T-helper 1 cell treated with Interleukin-12 subunit alpha and Interleukin-12 subunit beta and Interleukin-4 antibody, amounts not matched to agents 30 μg/mL and 1 μg/mL, for 36 hours (primary cell): ENCODE measurements at regions not wholly inside any gene's neighbourhood (a gene's known extent, or its start where the extent isn't known, plus 50 kb on each side); places are given as distances from the start of the nearest gene placed in this dataset.

ENCODE experiments used
- H3K27ac Mint-ChIP-seq: one replicate; pipeline ENCODE4 v1.8.0; 2021; ENCODE audit warnings: mild to moderate bottlenecking, mixed read lengths
- H3K27me3 Mint-ChIP-seq: one replicate; pipeline ENCODE4 v1.8.0; 2021; ENCODE audit warnings: low read depth, mixed read lengths
- H3K36me3 Mint-ChIP-seq: one replicate; pipeline ENCODE4 v1.8.0; 2021; ENCODE audit warnings: low read depth, mixed read lengths
- H3K4me1 Mint-ChIP-seq: one replicate; pipeline ENCODE4 v1.8.0; 2021; ENCODE audit warnings: low read depth, mixed read lengths
- H3K4me3 Mint-ChIP-seq: one replicate; pipeline ENCODE4 v1.8.0; 2021; ENCODE audit warnings: mild to moderate bottlenecking, moderate library complexity, mixed read lengths
- H3K9me3 Mint-ChIP-seq: one replicate; pipeline ENCODE4 v1.8.0; 2021; ENCODE audit warnings: mixed read lengths

DNA sequence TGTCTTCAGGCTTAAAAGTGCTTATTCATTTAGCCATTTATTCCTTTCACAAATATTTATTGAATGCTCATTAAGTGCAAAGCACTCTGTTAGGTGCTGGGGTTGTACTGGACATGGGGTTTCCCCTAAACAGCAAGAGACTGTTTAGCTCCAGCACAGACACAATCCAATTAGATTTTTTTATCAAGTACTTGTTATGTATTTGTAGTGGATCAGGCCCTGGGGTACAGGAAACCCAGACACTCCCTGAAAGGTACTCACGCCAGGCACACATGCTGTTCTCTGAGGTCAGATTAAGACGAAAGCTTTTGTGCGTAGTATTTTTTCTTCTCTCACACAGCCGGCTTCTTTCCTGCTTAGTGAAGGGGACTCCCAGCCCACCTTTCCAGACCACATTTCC, 218.1 kb upstream of the PLET1 start:
- no peaks in the 10 kb centered on the region for H3K9me3 Mint-ChIP-seq
- no peak overlapping the region for H3K4me3 Mint-ChIP-seq
- peaks cover 5% of the 10 kb centered on the region for H3K27me3 Mint-ChIP-seq
- no peak overlapping the region for H3K27ac Mint-ChIP-seq
- no peaks in the 10 kb centered on the region for H3K4me1 Mint-ChIP-seq
- H3K36me3 Mint-ChIP-seq = no peaks in the 10 kb centered on the region

DNA sequence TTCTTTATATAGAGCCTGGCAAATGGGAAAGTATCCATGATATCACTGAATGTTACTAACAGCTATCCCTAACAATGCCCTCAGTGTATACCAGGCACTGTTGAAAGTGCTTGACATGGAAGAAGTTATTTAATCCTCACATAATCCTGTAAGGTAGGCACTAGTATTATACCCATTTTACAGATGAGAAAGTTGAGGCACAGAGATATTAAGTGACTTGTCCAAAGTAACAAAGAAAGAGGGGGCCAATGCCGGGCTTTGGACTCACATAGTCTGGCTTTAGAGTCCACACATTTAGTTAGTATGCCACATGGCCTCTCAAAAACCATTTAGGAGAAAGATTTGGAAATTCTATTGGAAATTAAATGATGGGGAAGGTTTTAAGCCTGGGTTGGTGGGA, 220.8 kb upstream of the PLET1 start:
- Mint-ChIP-seq H3K27ac (no peak overlapping the region), H3K9me3 (no peaks in the 10 kb centered on the region), H3K36me3 (no peaks in the 10 kb centered on the region), H3K4me1 (no peaks in the 10 kb centered on the region), H3K4me3 (no peak overlapping the region), H3K27me3 (peaks cover 3% of the 10 kb centered on the region)

- H3K27me3 Mint-ChIP-seq = peaks cover under 1% of the 10 kb centered on the region
- no peak overlapping the region for H3K4me3 Mint-ChIP-seq
- H3K36me3 Mint-ChIP-seq = no peaks in the 10 kb centered on the region
- no peak overlapping the region for H3K27ac Mint-ChIP-seq
- H3K4me1 Mint-ChIP-seq = no peaks in the 10 kb centered on the region
- no peaks in the 10 kb centered on the region for H3K9me3 Mint-ChIP-seq
These were observed 221.2 kb upstream of the PLET1 start for GRCh38 chr11:112481893-112482292.

DNA sequence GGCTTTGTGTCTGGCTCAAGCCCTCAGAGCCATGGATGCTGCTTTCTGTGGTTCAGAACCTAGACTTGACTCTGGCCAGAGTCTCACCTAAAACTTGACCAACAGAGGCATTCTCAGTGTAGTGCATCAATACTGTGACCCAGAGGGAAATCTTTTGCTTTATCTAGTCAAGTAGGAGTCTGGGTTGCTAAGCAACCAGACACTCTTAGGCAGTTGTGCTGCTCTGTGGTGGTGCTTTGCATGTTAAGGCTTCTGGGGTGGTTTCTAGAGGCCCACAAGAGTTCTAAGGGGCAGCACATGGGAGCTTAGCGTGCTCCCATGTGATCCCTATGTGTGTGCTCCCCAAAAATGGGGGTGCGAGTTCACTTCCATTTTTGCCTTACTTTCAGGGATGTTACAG, 224.6 kb upstream of the PLET1 start:
- H3K4me1 Mint-ChIP-seq = no peaks in the 10 kb centered on the region
- no peaks in the 10 kb centered on the region for H3K9me3 Mint-ChIP-seq
- H3K27ac Mint-ChIP-seq = no peak overlapping the region
- no peaks in the 10 kb centered on the region for H3K36me3 Mint-ChIP-seq
- no peak overlapping the region for H3K4me3 Mint-ChIP-seq
- H3K27me3 Mint-ChIP-seq = peaks cover 15% of the 10 kb centered on the region

DNA sequence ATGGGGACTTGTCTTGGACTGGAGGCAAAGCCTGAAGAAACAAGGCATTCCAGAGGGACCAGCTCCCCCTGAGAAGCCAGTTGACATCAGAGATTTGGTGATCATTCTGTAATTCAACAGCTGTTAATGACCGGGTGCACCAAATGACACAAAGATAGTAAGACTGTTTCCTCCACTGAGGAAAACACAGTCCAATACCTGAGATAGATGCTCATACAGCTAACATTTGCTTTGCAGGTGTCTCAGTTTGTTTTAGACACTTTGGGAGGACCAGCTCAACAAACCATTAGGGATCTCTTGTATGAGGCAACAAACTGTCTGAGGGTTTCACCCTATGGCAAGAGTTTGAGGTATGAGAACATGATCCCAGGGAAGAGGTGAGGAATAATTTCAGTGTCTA, 237.2 kb upstream of the PLET1 start:
- Mint-ChIP-seq H3K27me3 (peaks cover 5% of the 10 kb centered on the region), H3K4me1 (no peaks in the 10 kb centered on the region)

DNA sequence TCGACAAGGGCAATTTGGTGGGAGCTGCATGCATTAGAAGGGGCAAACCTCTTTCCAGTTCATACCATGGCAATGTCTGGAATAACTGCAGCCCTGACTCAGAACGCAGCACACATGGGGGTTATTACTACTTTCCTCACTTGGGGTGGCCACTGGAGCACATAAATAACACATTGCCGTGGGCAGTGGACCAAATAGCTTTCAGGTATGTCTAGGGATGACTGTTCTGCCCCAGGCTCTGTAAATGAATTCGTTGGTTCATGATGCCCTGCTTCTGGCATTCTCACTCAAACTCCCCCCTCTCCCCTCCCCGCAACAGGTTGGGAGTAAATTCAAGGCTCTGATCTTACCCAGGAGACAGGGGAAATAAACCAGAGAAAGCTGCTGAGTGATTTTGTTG, 238.0 kb upstream of the PLET1 start:
- no peaks in the 10 kb centered on the region for H3K9me3 Mint-ChIP-seq
- no peak overlapping the region for H3K27ac Mint-ChIP-seq
- no peaks in the 10 kb centered on the region for H3K36me3 Mint-ChIP-seq
- no peaks in the 10 kb centered on the region for H3K4me1 Mint-ChIP-seq
- H3K27me3 Mint-ChIP-seq = peaks cover 5% of the 10 kb centered on the region
- H3K4me3 Mint-ChIP-seq = no peak overlapping the region

More for the DNA sequence above, 237.2 kb upstream of the PLET1 start:
- Mint-ChIP-seq H3K9me3 (no peaks in the 10 kb centered on the region), H3K27ac (no peak overlapping the region), H3K4me3 (no peak overlapping the region), H3K36me3 (no peaks in the 10 kb centered on the region)

GRCh38 chr11:112499153-112499880, 238.7 kb upstream of the PLET1 start:
- Mint-ChIP-seq H3K4me1 (no peaks in the 10 kb centered on the region), H3K27me3 (peaks cover 5% of the 10 kb centered on the region), H3K27ac (no peak overlapping the region), H3K4me3 (no peak overlapping the region), H3K9me3 (no peaks in the 10 kb centered on the region), H3K36me3 (no peaks in the 10 kb centered on the region)

GRCh38 chr11:112499881-112500204, 239.2 kb upstream of the PLET1 start:
- Mint-ChIP-seq H3K9me3 (no peaks in the 10 kb centered on the region), H3K36me3 (no peaks in the 10 kb centered on the region), H3K27ac (no peak overlapping the region), H3K4me3 (no peak overlapping the region), H3K4me1 (no peaks in the 10 kb centered on the region), H3K27me3 (peaks cover 5% of the 10 kb centered on the region)

DNA sequence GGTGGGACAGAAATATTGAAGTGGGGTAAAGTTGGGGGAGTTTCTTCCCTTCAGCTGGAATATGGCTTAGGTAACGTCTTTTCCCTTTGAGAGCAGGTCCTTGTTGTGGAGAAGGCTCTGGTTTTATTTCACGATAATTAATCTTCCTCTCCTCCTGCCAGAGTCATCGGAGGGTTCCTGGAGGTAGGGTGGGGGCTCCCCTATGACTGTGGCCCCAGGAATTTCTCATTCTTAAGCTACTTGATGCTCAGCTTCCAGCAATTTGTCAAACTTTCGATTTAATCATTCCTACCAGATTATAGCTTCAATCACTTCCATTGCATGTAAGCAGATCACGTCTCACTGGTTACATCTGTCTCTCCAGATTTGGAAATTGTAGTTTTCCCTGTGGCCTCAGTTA, 242.8 kb upstream of the PLET1 start:
- Mint-ChIP-seq H3K4me3 (no peak overlapping the region), H3K4me1 (no peaks in the 10 kb centered on the region), H3K27me3 (peaks cover 9% of the 10 kb centered on the region), H3K9me3 (no peaks in the 10 kb centered on the region), H3K36me3 (no peaks in the 10 kb centered on the region), H3K27ac (no peak overlapping the region)

GRCh38 chr11:112504056-112504455, 243.4 kb upstream of the PLET1 start:
- H3K9me3 Mint-ChIP-seq = no peaks in the 10 kb centered on the region
- no peaks in the 10 kb centered on the region for H3K36me3 Mint-ChIP-seq
- H3K27ac Mint-ChIP-seq = no peak overlapping the region
- H3K4me1 Mint-ChIP-seq = no peaks in the 10 kb centered on the region
- H3K4me3 Mint-ChIP-seq = no peak overlapping the region
- H3K27me3 Mint-ChIP-seq = peaks cover 9% of the 10 kb centered on the region

GRCh38 chr11:112506852-112507251, 246.2 kb upstream of the PLET1 start:
- Mint-ChIP-seq H3K4me3 (no peak overlapping the region), H3K9me3 (no peaks in the 10 kb centered on the region), H3K27me3 (peaks cover 10% of the 10 kb centered on the region), H3K27ac (no peak overlapping the region), H3K36me3 (no peaks in the 10 kb centered on the region), H3K4me1 (no peaks in the 10 kb centered on the region)

DNA sequence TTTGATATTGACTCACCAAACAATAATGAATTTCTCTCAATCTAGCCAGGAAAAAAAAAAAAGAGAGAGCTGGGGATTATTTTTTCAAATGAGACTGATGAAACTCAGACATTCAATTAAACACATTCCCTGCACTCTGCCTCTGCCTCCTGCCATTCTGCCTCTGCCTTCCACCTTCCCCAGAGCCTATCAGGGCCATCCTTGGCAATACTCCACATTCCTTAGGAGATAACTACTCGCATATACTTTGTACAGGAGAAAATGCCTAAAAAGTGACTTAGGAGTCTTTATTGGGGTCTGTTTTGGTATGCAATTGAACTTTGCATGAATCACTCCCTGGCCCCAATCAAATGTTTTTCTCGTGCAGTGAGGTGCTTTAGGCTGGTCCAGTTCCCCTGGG, 246.6 kb upstream of the PLET1 start:
- peaks cover 7% of the 10 kb centered on the region for H3K27me3 Mint-ChIP-seq
- no peaks in the 10 kb centered on the region for H3K4me1 Mint-ChIP-seq
- no peak overlapping the region for H3K27ac Mint-ChIP-seq
- H3K4me3 Mint-ChIP-seq = no peak overlapping the region
- no peaks in the 10 kb centered on the region for H3K36me3 Mint-ChIP-seq
- H3K9me3 Mint-ChIP-seq = no peaks in the 10 kb centered on the region

- Mint-ChIP-seq H3K27me3 (peaks cover 7% of the 10 kb centered on the region), H3K4me1 (no peaks in the 10 kb centered on the region), H3K9me3 (no peaks in the 10 kb centered on the region), H3K27ac (no peak overlapping the region), H3K4me3 (no peak overlapping the region), H3K36me3 (no peaks in the 10 kb centered on the region)
These were observed 248.1 kb upstream of the PLET1 start for GRCh38 chr11:112508750-112509149.

- Mint-ChIP-seq H3K4me3 (no peak overlapping the region), H3K9me3 (no peaks in the 10 kb centered on the region), H3K4me1 (no peaks in the 10 kb centered on the region), H3K27ac (no peak overlapping the region), H3K36me3 (no peaks in the 10 kb centered on the region), H3K27me3 (peaks cover 7% of the 10 kb centered on the region)
These were observed 248.6 kb upstream of the PLET1 start for GRCh38 chr11:112509300-112509699.

DNA sequence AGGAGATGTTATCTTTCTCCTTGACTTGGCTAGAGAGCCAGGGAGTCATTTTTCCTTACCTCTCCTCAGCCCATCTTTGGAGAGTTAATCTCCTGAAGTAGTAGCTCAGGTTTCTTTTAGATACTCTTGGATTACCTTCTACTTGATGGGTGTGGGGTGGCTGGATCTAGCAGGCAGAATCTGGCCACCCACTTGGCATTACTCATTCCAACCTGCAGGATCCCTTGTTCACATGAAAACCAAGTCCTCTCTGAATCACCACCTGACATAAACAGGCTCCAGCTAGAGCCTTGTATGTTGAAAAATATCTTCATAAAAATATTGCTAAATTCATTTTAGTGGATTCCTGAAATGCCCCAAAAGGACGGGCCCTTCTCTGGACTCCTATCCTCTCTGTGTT, 250.6 kb upstream of the PLET1 start:
- H3K4me3 Mint-ChIP-seq = no peak overlapping the region
- no peaks in the 10 kb centered on the region for H3K4me1 Mint-ChIP-seq
- H3K9me3 Mint-ChIP-seq = no peaks in the 10 kb centered on the region
- no peaks in the 10 kb centered on the region for H3K36me3 Mint-ChIP-seq
- H3K27me3 Mint-ChIP-seq = peaks cover 7% of the 10 kb centered on the region
- H3K27ac Mint-ChIP-seq = no peak overlapping the region

DNA sequence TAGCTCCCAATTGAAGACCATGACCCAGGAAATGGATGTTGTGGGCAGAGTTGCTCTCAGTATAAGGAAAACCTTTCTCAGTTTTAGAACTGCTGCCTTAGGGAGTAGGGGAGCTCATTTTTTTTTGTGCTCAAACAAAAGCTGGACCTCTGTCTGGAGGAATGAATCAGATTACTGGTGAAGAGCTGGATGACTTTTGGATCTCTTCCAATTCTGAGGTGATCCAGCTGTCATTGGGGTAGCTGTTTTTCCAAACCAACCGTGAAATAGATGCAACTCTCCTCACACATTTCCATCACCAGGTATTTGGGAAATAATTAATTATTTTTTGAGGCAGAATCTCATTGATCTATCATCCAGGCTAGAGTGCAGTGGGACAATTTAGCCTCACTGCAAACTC, 251.3 kb upstream of the PLET1 start:
- Mint-ChIP-seq H3K27me3 (peaks cover 3% of the 10 kb centered on the region), H3K4me1 (peaks cover 2% of the 10 kb centered on the region), H3K27ac (no peak overlapping the region), H3K9me3 (no peaks in the 10 kb centered on the region), H3K4me3 (no peak overlapping the region), H3K36me3 (no peaks in the 10 kb centered on the region)
